ENCODE measurements at regions not wholly inside any gene's neighbourhood (a gene's known extent, or its start where the extent isn't known, plus 50 kb on each side); places are given as distances from the start of the nearest gene placed in this dataset.

GRCh38 chr4:184541907-184542306 is 67.6 kb upstream of the IRF2 start:
- TF ChIP-seq, protein P1, sequence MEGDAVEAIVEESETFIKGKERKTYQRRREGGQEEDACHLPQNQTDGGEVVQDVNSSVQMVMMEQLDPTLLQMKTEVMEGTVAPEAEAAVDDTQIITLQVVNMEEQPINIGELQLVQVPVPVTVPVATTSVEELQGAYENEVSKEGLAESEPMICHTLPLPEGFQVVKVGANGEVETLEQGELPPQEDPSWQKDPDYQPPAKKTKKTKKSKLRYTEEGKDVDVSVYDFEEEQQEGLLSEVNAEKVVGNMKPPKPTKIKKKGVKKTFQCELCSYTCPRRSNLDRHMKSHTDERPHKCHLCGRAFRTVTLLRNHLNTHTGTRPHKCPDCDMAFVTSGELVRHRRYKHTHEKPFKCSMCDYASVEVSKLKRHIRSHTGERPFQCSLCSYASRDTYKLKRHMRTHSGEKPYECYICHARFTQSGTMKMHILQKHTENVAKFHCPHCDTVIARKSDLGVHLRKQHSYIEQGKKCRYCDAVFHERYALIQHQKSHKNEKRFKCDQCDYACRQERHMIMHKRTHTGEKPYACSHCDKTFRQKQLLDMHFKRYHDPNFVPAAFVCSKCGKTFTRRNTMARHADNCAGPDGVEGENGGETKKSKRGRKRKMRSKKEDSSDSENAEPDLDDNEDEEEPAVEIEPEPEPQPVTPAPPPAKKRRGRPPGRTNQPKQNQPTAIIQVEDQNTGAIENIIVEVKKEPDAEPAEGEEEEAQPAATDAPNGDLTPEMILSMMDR (IDR thresholded peaks at IDR 0.05), result no peak
- no peak for TF ChIP-seq POLR2A (IDR thresholded peaks at IDR 0.05)
